GM12891 (cell line): ENCODE measurements at regions not wholly inside any gene's neighbourhood (a gene's known extent, or its start where the extent isn't known, plus 50 kb on each side); places are given as distances from the start of the nearest gene placed in this dataset.
"Not testable (repeated sequence)": the region's sequence is repeated elsewhere in the genome, so short reads cannot be mapped to it uniquely, and the experiment has no call there.

Experiments used
- PAX5 ChIP-seq: IDR thresholded peaks from 2 replicates; pipeline ENCODE4 v1.6.1; 2011; ENCODE audit warnings: low read length, moderate library complexity, mild to moderate bottlenecking; ENCODE audit not compliant: insufficient read depth, severe bottlenecking
- POLR2A ChIP-seq: IDR thresholded peaks from 2 replicates; pipeline ENCODE4 v1.6.1; 2011; ENCODE audit warnings: low read depth, low read length, control low read depth
- POLR2AphosphoS5 ChIP-seq: IDR thresholded peaks from 2 replicates; pipeline ENCODE4 v1.6.1; 2011; ENCODE audit warnings: low read depth, low read length, control low read depth
- TAF1 ChIP-seq: IDR thresholded peaks from 2 replicates; pipeline ENCODE4 v1.6.1; 2011; ENCODE audit warnings: low read depth, low read length, control low read depth

GRCh38 chr2:77592955-77593354, 70.8 kb upstream of the LRRTM4 start:
- not testable (repeated sequence) for TF ChIP-seq POLR2A, PAX5, POLR2AphosphoS5, TAF1
